ENCODE measurements at regions not wholly inside any gene's neighbourhood (a gene's known extent, or its start where the extent isn't known, plus 50 kb on each side); places are given as distances from the start of the nearest gene placed in this dataset.

DNA sequence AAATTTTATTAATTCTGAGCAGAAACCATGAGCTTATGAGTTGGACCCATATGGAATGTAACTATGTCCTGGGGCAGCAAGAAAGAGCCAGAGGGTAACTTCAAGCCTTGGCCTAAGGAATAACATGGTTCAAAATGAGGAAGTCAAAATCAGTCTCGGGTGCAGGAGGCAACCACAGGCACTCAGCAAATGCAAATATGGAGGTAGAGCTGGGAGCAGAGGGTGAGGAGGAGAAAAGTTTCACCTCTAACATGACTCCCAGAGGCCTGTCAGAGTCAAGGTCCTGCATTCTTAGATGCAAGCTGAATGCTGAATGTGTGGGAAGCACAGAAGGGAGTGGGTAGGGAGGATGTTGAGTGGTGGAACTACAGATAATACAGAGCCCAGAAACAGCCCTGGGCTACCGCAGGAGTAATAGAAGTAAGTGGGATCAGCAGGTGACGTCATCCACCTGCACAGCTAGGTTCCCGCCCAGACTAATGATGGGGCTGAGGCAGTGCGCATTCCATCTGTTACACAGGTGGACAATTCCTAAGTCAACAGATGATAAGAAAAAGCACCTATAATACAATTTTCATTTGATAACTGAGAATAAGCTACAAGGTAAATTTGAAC is 279.8 kb upstream of the ARRDC4 start:
- TF ChIP-seq, protein P1, sequence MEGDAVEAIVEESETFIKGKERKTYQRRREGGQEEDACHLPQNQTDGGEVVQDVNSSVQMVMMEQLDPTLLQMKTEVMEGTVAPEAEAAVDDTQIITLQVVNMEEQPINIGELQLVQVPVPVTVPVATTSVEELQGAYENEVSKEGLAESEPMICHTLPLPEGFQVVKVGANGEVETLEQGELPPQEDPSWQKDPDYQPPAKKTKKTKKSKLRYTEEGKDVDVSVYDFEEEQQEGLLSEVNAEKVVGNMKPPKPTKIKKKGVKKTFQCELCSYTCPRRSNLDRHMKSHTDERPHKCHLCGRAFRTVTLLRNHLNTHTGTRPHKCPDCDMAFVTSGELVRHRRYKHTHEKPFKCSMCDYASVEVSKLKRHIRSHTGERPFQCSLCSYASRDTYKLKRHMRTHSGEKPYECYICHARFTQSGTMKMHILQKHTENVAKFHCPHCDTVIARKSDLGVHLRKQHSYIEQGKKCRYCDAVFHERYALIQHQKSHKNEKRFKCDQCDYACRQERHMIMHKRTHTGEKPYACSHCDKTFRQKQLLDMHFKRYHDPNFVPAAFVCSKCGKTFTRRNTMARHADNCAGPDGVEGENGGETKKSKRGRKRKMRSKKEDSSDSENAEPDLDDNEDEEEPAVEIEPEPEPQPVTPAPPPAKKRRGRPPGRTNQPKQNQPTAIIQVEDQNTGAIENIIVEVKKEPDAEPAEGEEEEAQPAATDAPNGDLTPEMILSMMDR (IDR thresholded peaks at IDR 0.05), result no peak
- TF ChIP-seq POLR2AphosphoS5 (IDR thresholded peaks at IDR 0.05) (no peak), POLR2A (IDR thresholded peaks at IDR 0.05) (no peak), EP300 (IDR thresholded peaks at IDR 0.05) (no peak)
